ENCODE measurements at regions not wholly inside any gene's neighbourhood (a gene's known extent, or its start where the extent isn't known, plus 50 kb on each side); places are given as distances from the start of the nearest gene placed in this dataset.

- TF ChIP-seq FOXM1 (IDR thresholded peaks at IDR 0.05; ENCODE audit: borderline replicate concordance) = no peak
- TF ChIP-seq NFRKB (IDR thresholded peaks at IDR 0.05) = no peak
- TF ChIP-seq ZNF384 (IDR thresholded peaks at IDR 0.05) = no peak
- no peak for TF ChIP-seq ELF4 (IDR thresholded peaks at IDR 0.05)
- no peak for TF ChIP-seq PKNOX1 (IDR thresholded peaks at IDR 0.05)
- no peak for TF ChIP-seq FOXK2 (IDR thresholded peaks at IDR 0.05)
- no peak for TF ChIP-seq BHLHE40 (IDR thresholded peaks at IDR 0.05; ENCODE audit: borderline replicate concordance)
- POLR2A ChIA-PET = interaction anchor here (0.6 kb wide), 1 partner anchor 63 kb away, joined by 3 read pairs; no protein-coding TSS in a partner anchor
- no peak for DNase-seq (ENCODE audit: extremely low spot score)
- CTCF ChIA-PET = no interaction called here
Observed at GRCh38 chr6:144346719-144347447, 61.7 kb downstream of the UTRN start.

GRCh38 chr6:144347448-144347759 is 62.3 kb downstream of the UTRN start:
- TF ChIP-seq BHLHE40 (IDR thresholded peaks at IDR 0.05; ENCODE audit: borderline replicate concordance) (no peak), CTBP1 (IDR thresholded peaks at IDR 0.05; ENCODE audit: borderline replicate concordance) (no peak), FOXK2 (IDR thresholded peaks at IDR 0.05) (no peak), ELF4 (IDR thresholded peaks at IDR 0.05) (no peak), FOXA1 (IDR thresholded peaks at IDR 0.05) (no peak), SUZ12 (IDR thresholded peaks at IDR 0.05) (no peak), LEF1 (IDR thresholded peaks at IDR 0.05; ENCODE audit: borderline replicate concordance) (no peak), HDGF (IDR thresholded peaks at IDR 0.05; ENCODE audit: borderline replicate concordance) (no peak)
- POLR2A ChIA-PET = no interaction called here
- DNase-seq (ENCODE audit: extremely low spot score) = no peak
- CTCF ChIA-PET = no interaction called here

- POLR2A ChIA-PET = no interaction called here
- no peak for TF ChIP-seq FOXA1 (IDR thresholded peaks at IDR 0.05)
- no peak for TF ChIP-seq L3MBTL2 (conservative IDR thresholded peaks at IDR 0.05)
- no peak for TF ChIP-seq ZNF384 (IDR thresholded peaks at IDR 0.05)
- no peak for TF ChIP-seq ELF4 (IDR thresholded peaks at IDR 0.05)
- no peak for TF ChIP-seq NFRKB (IDR thresholded peaks at IDR 0.05)
- TF ChIP-seq HDGF (IDR thresholded peaks at IDR 0.05; ENCODE audit: borderline replicate concordance) = no peak
- no peak for TF ChIP-seq SUZ12 (IDR thresholded peaks at IDR 0.05)
- TF ChIP-seq FOXM1 (IDR thresholded peaks at IDR 0.05; ENCODE audit: borderline replicate concordance) = no peak
- no peak for TF ChIP-seq TARDBP (IDR thresholded peaks at IDR 0.05)
- TF ChIP-seq PKNOX1 (IDR thresholded peaks at IDR 0.05) = no peak
- no peak for DNase-seq (ENCODE audit: extremely low spot score)
- CTCF ChIA-PET = no interaction called here
Observed at GRCh38 chr6:144347933-144348332, 62.8 kb downstream of the UTRN start.

GRCh38 chr6:144349690-144350527 is 64.8 kb downstream of the UTRN start:
- DNase-seq (ENCODE audit: extremely low spot score) = no peak
- POLR2A ChIA-PET = interaction anchor here (1.0 kb wide), 1 partner anchor 67 kb away, joined by 3 read pairs; no protein-coding TSS in a partner anchor

GRCh38 chr6:144350528-144350880 is 65.4 kb downstream of the UTRN start:
- ChIA-PET CTCF (interaction anchor here (0.7 kb wide), 1 partner anchor 170 kb away, joined by 8 read pairs; no protein-coding TSS in a partner anchor), POLR2A (interaction anchor here (1.0 kb wide), 1 partner anchor 68 kb away, joined by 3 read pairs; no protein-coding TSS in a partner anchor)
- TF ChIP-seq LEF1 (IDR thresholded peaks at IDR 0.05; ENCODE audit: borderline replicate concordance) = no peak
- TF ChIP-seq ARNT (IDR thresholded peaks at IDR 0.05) = no peak
- no peak for TF ChIP-seq NFRKB (IDR thresholded peaks at IDR 0.05)
- no peak for TF ChIP-seq SUZ12 (IDR thresholded peaks at IDR 0.05)
- TF ChIP-seq FOXK2 (IDR thresholded peaks at IDR 0.05) = no peak
- no peak for TF ChIP-seq BHLHE40 (IDR thresholded peaks at IDR 0.05; ENCODE audit: borderline replicate concordance)
- no peak for TF ChIP-seq CTBP1 (IDR thresholded peaks at IDR 0.05; ENCODE audit: borderline replicate concordance)
- TF ChIP-seq TARDBP (IDR thresholded peaks at IDR 0.05) = no peak
- TF ChIP-seq FOXM1 (IDR thresholded peaks at IDR 0.05; ENCODE audit: borderline replicate concordance) = no peak
- no peak for TF ChIP-seq ELF4 (IDR thresholded peaks at IDR 0.05)
- TF ChIP-seq SP1 (IDR thresholded peaks at IDR 0.05) = no peak
- TF ChIP-seq PKNOX1 (IDR thresholded peaks at IDR 0.05) = no peak
- no peak for TF ChIP-seq L3MBTL2 (conservative IDR thresholded peaks at IDR 0.05)
- TF ChIP-seq FOXA1 (IDR thresholded peaks at IDR 0.05) = no peak
- no peak for DNase-seq (ENCODE audit: extremely low spot score)

More at GRCh38 chr6:144349690-144350527, 64.8 kb downstream of the UTRN start:
- CTCF ChIA-PET = interaction anchor here (0.7 kb wide), 1 partner anchor 169 kb away, joined by 8 read pairs; no protein-coding TSS in a partner anchor
- TF ChIP-seq ELF4 (IDR thresholded peaks at IDR 0.05) (no peak), ZNF384 (IDR thresholded peaks at IDR 0.05) (no peak), SP1 (IDR thresholded peaks at IDR 0.05) (no peak), SUZ12 (IDR thresholded peaks at IDR 0.05) (no peak), PKNOX1 (IDR thresholded peaks at IDR 0.05) (no peak), ARNT (IDR thresholded peaks at IDR 0.05) (no peak), FOXK2 (IDR thresholded peaks at IDR 0.05) (no peak), FOXM1 (IDR thresholded peaks at IDR 0.05; ENCODE audit: borderline replicate concordance) (no peak), CTBP1 (IDR thresholded peaks at IDR 0.05; ENCODE audit: borderline replicate concordance) (no peak), HDGF (IDR thresholded peaks at IDR 0.05; ENCODE audit: borderline replicate concordance) (no peak), BHLHE40 (IDR thresholded peaks at IDR 0.05; ENCODE audit: borderline replicate concordance) (no peak), FOXA1 (IDR thresholded peaks at IDR 0.05) (no peak), TARDBP (IDR thresholded peaks at IDR 0.05) (no peak), NFRKB (IDR thresholded peaks at IDR 0.05) (no peak), LEF1 (IDR thresholded peaks at IDR 0.05; ENCODE audit: borderline replicate concordance) (no peak)
